HEK293 (cell line): ENCODE measurements at regions not wholly inside any gene's neighbourhood (a gene's known extent, or its start where the extent isn't known, plus 50 kb on each side); places are given as distances from the start of the nearest gene placed in this dataset.

Experiments
- CTCF ChIA-PET: fragments of 350-600 bp; formaldehyde crosslinking; extraction: SDS; loops from one replicate; lab custom pipeline; 2021; ENCODE audit warnings: antibody characterized with exemption; lab: Yijun Ruan, JAX
- POLR2A ChIA-PET: fragments of 300-600 bp; formaldehyde crosslinking; extraction: SDS; loops from one replicate; lab custom pipeline; 2020; ENCODE audit warnings: antibody characterized with exemption, inconsistent platforms; lab: Yijun Ruan, JAX
- H3K27ac ChIP-seq: fragments of 200-500 bp; sonication (Bioruptor generic); 2 replicates; pipeline ENCODE4 v1.5.1; 2014; ENCODE audit warnings: low read depth, low read length, control low read depth, inconsistent platforms; ENCODE audit errors: extremely low read depth
- H3K36me3 ChIP-seq, 2 experiments: fragments of 200-500 bp in 1 of 2; sonication (Bioruptor generic) in 1 of 2; 1 replicate in 1 of 2; 2 replicates in 1 of 2; pipeline ENCODE4 v1.5.1; 2014 to 2017; ENCODE audit warnings: inconsistent platforms in 2 of 2, low read length in 2 of 2; ENCODE audit not compliant: control insufficient read depth in 2 of 2, insufficient read depth in 1 of 2
- H3K4me1 ChIP-seq: fragments of 200-500 bp; sonication (Bioruptor generic); 2 replicates; pipeline ENCODE4 v1.5.1; 2014; ENCODE audit warnings: mild to moderate bottlenecking, low read length, inconsistent platforms; ENCODE audit not compliant: control insufficient read depth, insufficient read depth
- H3K4me3 ChIP-seq: 2 replicates; pipeline ENCODE4 v1.5.1; 2011; ENCODE audit warnings: low read depth, mild to moderate bottlenecking, control low read depth, low read length, moderate library complexity
- H3K9me3 ChIP-seq: fragments of 200-500 bp; sonication (Bioruptor generic); 2 replicates; pipeline ENCODE4 v1.5.1; 2014; ENCODE audit warnings: low read depth, low read length, inconsistent platforms; ENCODE audit not compliant: control insufficient read depth, insufficient read depth
- BCL6B ChIP-seq: fragments of 450-650 bp; formaldehyde crosslinking; IDR thresholded peaks from 2 replicates; pipeline ENCODE4 v1.5.1; 2017; ENCODE audit warnings: missing biosample characterization, missing genetic modification characterization
- GLIS1 ChIP-seq: fragments of 450-650 bp; formaldehyde crosslinking; IDR thresholded peaks from 2 replicates; pipeline ENCODE4 v1.5.1; 2016; ENCODE audit warnings: missing biosample characterization, missing genetic modification characterization
- KLF16 ChIP-seq: fragments of 450-650 bp; formaldehyde crosslinking; IDR thresholded peaks from 2 replicates; pipeline ENCODE4 v1.5.1; 2017; ENCODE audit warnings: missing biosample characterization, missing genetic modification characterization
- KLF8 ChIP-seq: fragments of 450-650 bp; formaldehyde crosslinking; IDR thresholded peaks from 2 replicates; pipeline ENCODE4 v1.5.1; 2016; ENCODE audit warnings: missing biosample characterization, missing genetic modification characterization
- PBX3 ChIP-seq: sonication (generic); formaldehyde crosslinking; IDR thresholded peaks from 2 replicates; pipeline ENCODE4 v1.8.1; 2022; ENCODE audit warnings: mild to moderate bottlenecking, moderate library complexity, missing genetic modification reagents
- ZBTB1 ChIP-seq: fragments of 450-650 bp; formaldehyde crosslinking; IDR thresholded peaks from 2 replicates; pipeline ENCODE4 v1.5.1; 2016; ENCODE audit warnings: missing biosample characterization, missing genetic modification characterization
- ZBTB17 ChIP-seq: fragments of 450-650 bp; formaldehyde crosslinking; IDR thresholded peaks from 2 replicates; pipeline ENCODE4 v1.5.1; 2016; ENCODE audit warnings: missing biosample characterization, missing genetic modification characterization
- ZFP37 ChIP-seq: fragments of 450-650 bp; formaldehyde crosslinking; IDR thresholded peaks from 2 replicates; pipeline ENCODE4 v1.5.1; 2016; ENCODE audit warnings: missing biosample characterization, missing genetic modification characterization
- ZNF121 ChIP-seq: fragments of 450-650 bp; formaldehyde crosslinking; IDR thresholded peaks from 2 replicates; pipeline ENCODE4 v1.5.1; 2016; ENCODE audit warnings: missing biosample characterization, missing genetic modification characterization
- ZNF292 ChIP-seq: fragments of 450-650 bp; formaldehyde crosslinking; IDR thresholded peaks from 2 replicates; pipeline ENCODE4 v1.5.1; 2016; ENCODE audit warnings: low read depth, missing biosample characterization, missing genetic modification characterization, borderline replicate concordance
- ZNF426 ChIP-seq: fragments of 450-650 bp; formaldehyde crosslinking; IDR thresholded peaks from 2 replicates; pipeline ENCODE4 v1.5.1; 2017; ENCODE audit warnings: missing biosample characterization, missing genetic modification characterization, mild to moderate bottlenecking, inconsistent platforms, moderate library complexity
- ZNF510 ChIP-seq: fragments of 450-650 bp; formaldehyde crosslinking; IDR thresholded peaks from 2 replicates; pipeline ENCODE4 v1.5.1; 2018; ENCODE audit warnings: mild to moderate bottlenecking, missing genetic modification characterization, missing biosample characterization; ENCODE audit not compliant: insufficient replicate concordance
- ZNF530 ChIP-seq: fragments of 450-650 bp; formaldehyde crosslinking; IDR thresholded peaks from 2 replicates; pipeline ENCODE4 v1.5.1; 2016; ENCODE audit warnings: low read depth, missing biosample characterization, missing genetic modification characterization
- ZNF610 ChIP-seq: fragments of 450-650 bp; formaldehyde crosslinking; IDR thresholded peaks from 2 replicates; pipeline ENCODE4 v1.5.1; 2016; ENCODE audit warnings: missing biosample characterization, missing genetic modification characterization, borderline replicate concordance
- ZNF626 ChIP-seq: fragments of 450-650 bp; sonication (Bioruptor Pico); formaldehyde crosslinking; IDR thresholded peaks from 2 replicates; pipeline ENCODE4 v1.5.1; 2018; ENCODE audit warnings: missing biosample characterization, missing genetic modification characterization, inconsistent platforms
- ZNF660 ChIP-seq: fragments of 450-650 bp; IDR thresholded peaks from 2 replicates; pipeline ENCODE4 v1.5.1; 2018; ENCODE audit warnings: missing biosample characterization, mild to moderate bottlenecking, missing genetic modification characterization
- ZNF677 ChIP-seq: fragments of 450-650 bp; IDR thresholded peaks from 2 replicates; pipeline ENCODE4 v1.5.0; 2018; ENCODE audit warnings: missing biosample characterization, mild to moderate bottlenecking, missing genetic modification characterization, moderate library complexity
- ZNF768 ChIP-seq: fragments of 450-650 bp; formaldehyde crosslinking; IDR thresholded peaks from 2 replicates; pipeline ENCODE4 v1.5.1; 2018; ENCODE audit warnings: missing biosample characterization, mild to moderate bottlenecking, missing genetic modification characterization
- ZNF776 ChIP-seq: fragments of 450-650 bp; formaldehyde crosslinking; IDR thresholded peaks from 2 replicates; pipeline ENCODE4 v1.5.0; 2017; ENCODE audit warnings: missing biosample characterization, missing genetic modification characterization, borderline replicate concordance
- ZNF785 ChIP-seq: fragments of 450-650 bp; formaldehyde crosslinking; IDR thresholded peaks from 2 replicates; pipeline ENCODE4 v1.5.1; 2016; ENCODE audit warnings: missing biosample characterization, missing genetic modification characterization
- TF ChIP-seq, protein P1 (sequence below): fragments of 450-650 bp; formaldehyde crosslinking; IDR thresholded peaks from 2 replicates; pipeline ENCODE4 v1.5.1; 2016; ENCODE audit warnings: missing biosample characterization, missing genetic modification characterization
- TF ChIP-seq, protein P2 (sequence below): fragments of 450-650 bp; formaldehyde crosslinking; IDR thresholded peaks from 2 replicates; pipeline ENCODE4 v1.5.1; 2016; ENCODE audit warnings: missing biosample characterization, missing genetic modification characterization
- TF ChIP-seq, protein P3 (sequence below): fragments of 450-650 bp; formaldehyde crosslinking; conservative IDR thresholded peaks from 2 replicates; pipeline ENCODE4 v1.5.1; 2016; ENCODE audit warnings: low read depth, missing biosample characterization, missing genetic modification characterization

- TF ChIP-seq, protein P1, sequence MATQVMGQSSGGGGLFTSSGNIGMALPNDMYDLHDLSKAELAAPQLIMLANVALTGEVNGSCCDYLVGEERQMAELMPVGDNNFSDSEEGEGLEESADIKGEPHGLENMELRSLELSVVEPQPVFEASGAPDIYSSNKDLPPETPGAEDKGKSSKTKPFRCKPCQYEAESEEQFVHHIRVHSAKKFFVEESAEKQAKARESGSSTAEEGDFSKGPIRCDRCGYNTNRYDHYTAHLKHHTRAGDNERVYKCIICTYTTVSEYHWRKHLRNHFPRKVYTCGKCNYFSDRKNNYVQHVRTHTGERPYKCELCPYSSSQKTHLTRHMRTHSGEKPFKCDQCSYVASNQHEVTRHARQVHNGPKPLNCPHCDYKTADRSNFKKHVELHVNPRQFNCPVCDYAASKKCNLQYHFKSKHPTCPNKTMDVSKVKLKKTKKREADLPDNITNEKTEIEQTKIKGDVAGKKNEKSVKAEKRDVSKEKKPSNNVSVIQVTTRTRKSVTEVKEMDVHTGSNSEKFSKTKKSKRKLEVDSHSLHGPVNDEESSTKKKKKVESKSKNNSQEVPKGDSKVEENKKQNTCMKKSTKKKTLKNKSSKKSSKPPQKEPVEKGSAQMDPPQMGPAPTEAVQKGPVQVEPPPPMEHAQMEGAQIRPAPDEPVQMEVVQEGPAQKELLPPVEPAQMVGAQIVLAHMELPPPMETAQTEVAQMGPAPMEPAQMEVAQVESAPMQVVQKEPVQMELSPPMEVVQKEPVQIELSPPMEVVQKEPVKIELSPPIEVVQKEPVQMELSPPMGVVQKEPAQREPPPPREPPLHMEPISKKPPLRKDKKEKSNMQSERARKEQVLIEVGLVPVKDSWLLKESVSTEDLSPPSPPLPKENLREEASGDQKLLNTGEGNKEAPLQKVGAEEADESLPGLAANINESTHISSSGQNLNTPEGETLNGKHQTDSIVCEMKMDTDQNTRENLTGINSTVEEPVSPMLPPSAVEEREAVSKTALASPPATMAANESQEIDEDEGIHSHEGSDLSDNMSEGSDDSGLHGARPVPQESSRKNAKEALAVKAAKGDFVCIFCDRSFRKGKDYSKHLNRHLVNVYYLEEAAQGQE (tag by site-specific recombination): no peak
- TF ChIP-seq ZNF530 (no peak), PBX3 (CRISPR knock-in tag) (no peak), ZNF768 (tag by site-specific recombination) (no peak), ZNF292 (tag by site-specific recombination) (no peak), BCL6B (tag by site-specific recombination) (no peak)
- TF ChIP-seq, protein P2, sequence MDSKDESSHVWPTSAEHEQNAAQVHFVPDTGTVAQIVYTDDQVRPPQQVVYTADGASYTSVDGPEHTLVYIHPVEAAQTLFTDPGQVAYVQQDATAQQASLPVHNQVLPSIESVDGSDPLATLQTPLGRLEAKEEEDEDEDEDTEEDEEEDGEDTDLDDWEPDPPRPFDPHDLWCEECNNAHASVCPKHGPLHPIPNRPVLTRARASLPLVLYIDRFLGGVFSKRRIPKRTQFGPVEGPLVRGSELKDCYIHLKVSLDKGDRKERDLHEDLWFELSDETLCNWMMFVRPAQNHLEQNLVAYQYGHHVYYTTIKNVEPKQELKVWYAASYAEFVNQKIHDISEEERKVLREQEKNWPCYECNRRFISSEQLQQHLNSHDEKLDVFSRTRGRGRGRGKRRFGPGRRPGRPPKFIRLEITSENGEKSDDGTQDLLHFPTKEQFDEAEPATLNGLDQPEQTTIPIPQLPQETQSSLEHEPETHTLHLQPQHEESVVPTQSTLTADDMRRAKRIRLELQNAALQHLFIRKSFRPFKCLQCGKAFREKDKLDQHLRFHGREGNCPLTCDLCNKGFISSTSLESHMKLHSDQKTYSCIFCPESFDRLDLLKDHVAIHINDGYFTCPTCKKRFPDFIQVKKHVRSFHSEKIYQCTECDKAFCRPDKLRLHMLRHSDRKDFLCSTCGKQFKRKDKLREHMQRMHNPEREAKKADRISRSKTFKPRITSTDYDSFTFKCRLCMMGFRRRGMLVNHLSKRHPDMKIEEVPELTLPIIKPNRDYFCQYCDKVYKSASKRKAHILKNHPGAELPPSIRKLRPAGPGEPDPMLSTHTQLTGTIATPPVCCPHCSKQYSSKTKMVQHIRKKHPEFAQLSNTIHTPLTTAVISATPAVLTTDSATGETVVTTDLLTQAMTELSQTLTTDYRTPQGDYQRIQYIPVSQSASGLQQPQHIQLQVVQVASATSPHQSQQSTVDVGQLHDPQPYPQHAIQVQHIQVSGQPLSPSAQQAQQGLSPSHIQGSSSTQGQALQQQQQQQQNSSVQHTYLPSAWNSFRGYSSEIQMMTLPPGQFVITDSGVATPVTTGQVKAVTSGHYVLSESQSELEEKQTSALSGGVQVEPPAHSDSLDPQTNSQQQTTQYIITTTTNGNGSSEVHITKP (tag by site-specific recombination): no peak
- TF ChIP-seq, all 188 proteins: peak for 0
Measured at GRCh38 chr2:126599062-126599461, 56.9 kb upstream of the GYPC start (continued).

DNA sequence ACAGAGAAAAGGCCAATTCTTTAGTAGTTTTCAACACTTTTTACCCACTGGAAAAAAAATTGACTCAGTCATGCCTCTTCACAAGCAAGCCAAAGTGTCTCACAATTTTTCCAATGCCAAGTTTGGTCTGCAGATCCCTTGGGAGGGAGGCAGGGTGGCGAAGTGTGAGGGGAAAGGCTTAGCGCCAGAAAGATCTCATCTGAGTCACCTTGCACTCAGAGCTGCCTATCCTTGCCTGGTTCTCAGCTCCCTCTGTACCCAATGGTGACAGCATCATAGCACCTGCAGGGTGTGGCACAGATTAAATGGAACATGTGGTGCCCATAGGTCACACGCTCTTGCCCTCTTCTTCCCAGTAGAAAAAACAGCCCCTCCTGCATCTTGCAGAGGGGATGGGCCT is 55.2 kb upstream of the GYPC start:
- Histone ChIP-seq H3K4me3 (no peak overlapping the region), H3K9me3 (no peaks in the 10 kb centered on the region), H3K36me3 (no peaks in the 10 kb centered on the region), H3K27ac (no peak overlapping the region), H3K4me1 (no peaks in the 10 kb centered on the region)
- no peak for TF ChIP-seq ZFP37
- TF ChIP-seq ZNF510: no peak
- TF ChIP-seq ZNF677 (tag by site-specific recombination): no peak
- TF ChIP-seq ZNF785: no peak
- no peak for TF ChIP-seq GLIS1 (tag by site-specific recombination)
- no peak for TF ChIP-seq ZNF776 (tag by site-specific recombination)
- no peak for TF ChIP-seq ZNF426 (tag by site-specific recombination)
- no peak for TF ChIP-seq ZNF768 (tag by site-specific recombination)
- TF ChIP-seq ZBTB17 (tag by site-specific recombination): no peak
- TF ChIP-seq ZNF660 (tag by site-specific recombination): no peak
- TF ChIP-seq ZNF610 (tag by site-specific recombination): no peak
- no peak for TF ChIP-seq ZNF121 (tag by site-specific recombination)
- no peak for TF ChIP-seq KLF16 (tag by site-specific recombination)
- no peak for TF ChIP-seq KLF8 (tag by site-specific recombination)
- TF ChIP-seq, protein P3, sequence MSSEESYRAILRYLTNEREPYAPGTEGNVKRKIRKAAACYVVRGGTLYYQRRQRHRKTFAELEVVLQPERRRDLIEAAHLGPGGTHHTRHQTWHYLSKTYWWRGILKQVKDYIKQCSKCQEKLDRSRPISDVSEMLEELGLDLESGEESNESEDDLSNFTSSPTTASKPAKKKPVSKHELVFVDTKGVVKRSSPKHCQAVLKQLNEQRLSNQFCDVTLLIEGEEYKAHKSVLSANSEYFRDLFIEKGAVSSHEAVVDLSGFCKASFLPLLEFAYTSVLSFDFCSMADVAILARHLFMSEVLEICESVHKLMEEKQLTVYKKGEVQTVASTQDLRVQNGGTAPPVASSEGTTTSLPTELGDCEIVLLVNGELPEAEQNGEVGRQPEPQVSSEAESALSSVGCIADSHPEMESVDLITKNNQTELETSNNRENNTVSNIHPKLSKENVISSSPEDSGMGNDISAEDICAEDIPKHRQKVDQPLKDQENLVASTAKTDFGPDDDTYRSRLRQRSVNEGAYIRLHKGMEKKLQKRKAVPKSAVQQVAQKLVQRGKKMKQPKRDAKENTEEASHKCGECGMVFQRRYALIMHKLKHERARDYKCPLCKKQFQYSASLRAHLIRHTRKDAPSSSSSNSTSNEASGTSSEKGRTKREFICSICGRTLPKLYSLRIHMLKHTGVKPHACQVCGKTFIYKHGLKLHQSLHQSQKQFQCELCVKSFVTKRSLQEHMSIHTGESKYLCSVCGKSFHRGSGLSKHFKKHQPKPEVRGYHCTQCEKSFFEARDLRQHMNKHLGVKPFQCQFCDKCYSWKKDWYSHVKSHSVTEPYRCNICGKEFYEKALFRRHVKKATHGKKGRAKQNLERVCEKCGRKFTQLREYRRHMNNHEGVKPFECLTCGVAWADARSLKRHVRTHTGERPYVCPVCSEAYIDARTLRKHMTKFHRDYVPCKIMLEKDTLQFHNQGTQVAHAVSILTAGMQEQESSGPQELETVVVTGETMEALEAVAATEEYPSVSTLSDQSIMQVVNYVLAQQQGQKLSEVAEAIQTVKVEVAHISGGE (tag by site-specific recombination): no peak
- no peak for TF ChIP-seq ZBTB1 (tag by site-specific recombination)
- no peak for TF ChIP-seq ZNF626
- CTCF ChIA-PET: no interaction called here
- POLR2A ChIA-PET: no interaction called here
